Stimulated activated naive B cell treated with anti-CD40 and anti-IgM and Interleukin-4, amounts not matched to agents 10 μg/mL and 1 μg/mL and 100 μg/mL, for 72 hours (primary cell): ENCODE measurements at regions not wholly inside any gene's neighbourhood (a gene's known extent, or its start where the extent isn't known, plus 50 kb on each side); places are given as distances from the start of the nearest gene placed in this dataset.
"Not testable (repeated sequence)": the region's sequence is repeated elsewhere in the genome, so short reads cannot be mapped to it uniquely, and the experiment has no call there.

Experiments
- ATAC-seq, 2 donors: fragments of 150-1000 bp; cut with Tn5 transposase; replicated peaks; 2 replicates each; pipeline ENCODE4 v1.10.0; 2021; ENCODE audit warnings: moderate library complexity in 1 of 2
- DNase-seq: peaks from one replicate; pipeline ENCODE4 v3.0.0; 2021
- H3K27ac Mint-ChIP-seq: one replicate; pipeline ENCODE4 v1.8.0; 2022; ENCODE audit warnings: mild to moderate bottlenecking, mixed read lengths
- H3K27me3 Mint-ChIP-seq, 2 donors: one replicate each; pipeline ENCODE4 v1.8.0; 2022; ENCODE audit warnings: mixed read lengths in 2 of 2
- H3K36me3 Mint-ChIP-seq, 2 donors: one replicate each; pipeline ENCODE4 v1.8.0; 2022; ENCODE audit warnings: mixed read lengths in 2 of 2, mild to moderate bottlenecking in 1 of 2
- H3K4me1 Mint-ChIP-seq, 2 donors: one replicate each; pipeline ENCODE4 v1.8.0; 2022; ENCODE audit warnings: mixed read lengths in 2 of 2, mild to moderate bottlenecking in 1 of 2
- H3K4me3 Mint-ChIP-seq, 2 donors: one replicate each; pipeline ENCODE4 v1.8.0; 2022; ENCODE audit warnings: mild to moderate bottlenecking in 2 of 2, mixed read lengths in 2 of 2, moderate library complexity in 1 of 2
- H3K9me3 Mint-ChIP-seq, 2 donors: one replicate each; pipeline ENCODE4 v1.8.0; 2022; ENCODE audit warnings: mixed read lengths in 2 of 2, mild to moderate bottlenecking in 1 of 2

- no peak for DNase-seq
- no peak overlapping the region for H3K27ac Mint-ChIP-seq
- no peak for ATAC-seq
- peaks cover 0 to 6% of the 10 kb centered on the region in 2 donors for H3K36me3 Mint-ChIP-seq
- H3K27me3 Mint-ChIP-seq = peaks cover 0 to 7% of the 10 kb centered on the region in 2 donors
- H3K4me1 Mint-ChIP-seq = peaks cover 3 to 21% of the 10 kb centered on the region in 2 donors
- no peaks in the 10 kb centered on the region for H3K9me3 Mint-ChIP-seq
- no peak overlapping the region for H3K4me3 Mint-ChIP-seq
These were observed 69.2 kb upstream of the ALOX12 start for GRCh38 chr17:6926667-6927066.

GRCh38 chr17:6927290-6928126 is 68.3 kb upstream of the ALOX12 start:
- DNase-seq (no peak), ATAC-seq (no peak)
- Mint-ChIP-seq H3K4me3 (no peak overlapping the region), H3K27me3 (peaks cover 0 to 7% of the 10 kb centered on the region in 2 donors), H3K9me3 (no peaks in the 10 kb centered on the region), H3K4me1 (peaks cover 3 to 17% of the 10 kb centered on the region in 2 donors), H3K36me3 (peaks cover 0 to 6% of the 10 kb centered on the region in 2 donors), H3K27ac (no peak overlapping the region)

- no peaks in the 10 kb centered on the region for H3K9me3 Mint-ChIP-seq
- H3K27ac Mint-ChIP-seq = no peak overlapping the region
- H3K4me1 Mint-ChIP-seq = peaks cover 3 to 10% of the 10 kb centered on the region in 2 donors
- H3K27me3 Mint-ChIP-seq = peaks cover 0 to 7% of the 10 kb centered on the region in 2 donors
- H3K36me3 Mint-ChIP-seq = peaks cover 0 to 7% of the 10 kb centered on the region in 2 donors
- no peak overlapping the region for H3K4me3 Mint-ChIP-seq
- DNase-seq (no peak), ATAC-seq (no peak)
These were observed 67.7 kb upstream of the ALOX12 start for GRCh38 chr17:6928193-6928592.

- Mint-ChIP-seq H3K36me3 (peaks cover 12 to 15% of the 10 kb centered on the region in 2 donors), H3K9me3 (peaks cover 0 to 3% of the 10 kb centered on the region in 2 donors)
These were observed 65.1 kb upstream of the ALOX12 start for GRCh38 chr17:6930749-6931148.

GRCh38 chr17:6934544-6934943 is 61.3 kb upstream of the ALOX12 start:
- not testable (repeated sequence) for H3K9me3 Mint-ChIP-seq
- H3K4me1 Mint-ChIP-seq = peaks cover 7 to 12% of the 10 kb centered on the region in 2 donors

More at GRCh38 chr17:6930749-6931148, 65.1 kb upstream of the ALOX12 start:
- Mint-ChIP-seq H3K27ac (no peak overlapping the region), H3K4me3 (no peak overlapping the region), H3K4me1 (peaks cover 2 to 4% of the 10 kb centered on the region in 2 donors), H3K27me3 (peaks cover 0 to 7% of the 10 kb centered on the region in 2 donors)
- ATAC-seq = no peak
- no peak for DNase-seq

GRCh38 chr17:6936370-6937028 is 59.4 kb upstream of the ALOX12 start:
- H3K27me3 Mint-ChIP-seq = no peaks in the 10 kb centered on the region
- peak; percentile 48 for DNase-seq
- H3K27ac Mint-ChIP-seq = peak overlapping the region; percentile 59
- H3K9me3 Mint-ChIP-seq = peaks cover 0 to 3% of the 10 kb centered on the region in 2 donors
- H3K36me3 Mint-ChIP-seq = peaks cover 15 to 18% of the 10 kb centered on the region in 2 donors
- ATAC-seq = peak; percentile 90 to 95
- H3K4me1 Mint-ChIP-seq = peaks cover 7 to 12% of the 10 kb centered on the region in 2 donors
- peak overlapping the region; percentile 54 to 71 for H3K4me3 Mint-ChIP-seq

More at GRCh38 chr17:6934544-6934943, 61.3 kb upstream of the ALOX12 start:
- not testable (repeated sequence) for H3K4me3 Mint-ChIP-seq, H3K27me3 Mint-ChIP-seq, ATAC-seq, H3K27ac Mint-ChIP-seq, DNase-seq
- peaks cover 15 to 18% of the 10 kb centered on the region in 2 donors for H3K36me3 Mint-ChIP-seq

GRCh38 chr17:6938637-6939036 is 57.2 kb upstream of the ALOX12 start:
- H3K4me3 Mint-ChIP-seq = no peak overlapping the region
- no peak for DNase-seq
- H3K36me3 Mint-ChIP-seq = peaks cover 14 to 15% of the 10 kb centered on the region in 2 donors
- H3K9me3 Mint-ChIP-seq = peaks cover 0 to 3% of the 10 kb centered on the region in 2 donors
- H3K27ac Mint-ChIP-seq = peak overlapping the region; percentile 20
- no peak for ATAC-seq
- no peaks in the 10 kb centered on the region for H3K27me3 Mint-ChIP-seq
- H3K4me1 Mint-ChIP-seq = peaks cover 7 to 12% of the 10 kb centered on the region in 2 donors

- peak overlapping the region; percentile 25 to 64 for H3K4me3 Mint-ChIP-seq
- H3K9me3 Mint-ChIP-seq = no peaks in the 10 kb centered on the region
- ATAC-seq = no peak
- no peaks in the 10 kb centered on the region for H3K27me3 Mint-ChIP-seq
- no peak overlapping the region for H3K27ac Mint-ChIP-seq
- H3K4me1 Mint-ChIP-seq = peaks cover 7 to 12% of the 10 kb centered on the region in 2 donors
- peaks cover under 1 to 6% of the 10 kb centered on the region in 2 donors for H3K36me3 Mint-ChIP-seq
- no peak for DNase-seq
These were observed 55.6 kb upstream of the ALOX12 start for GRCh38 chr17:6940186-6940649.

GRCh38 chr17:6941989-6942388 is 53.9 kb upstream of the ALOX12 start:
- no peak for DNase-seq
- Mint-ChIP-seq H3K4me3 (no peak overlapping the region), H3K36me3 (no peaks in the 10 kb centered on the region), H3K27me3 (no peaks in the 10 kb centered on the region), H3K9me3 (no peaks in the 10 kb centered on the region), H3K4me1 (no peaks in the 10 kb centered on the region), H3K27ac (no peak overlapping the region)
- ATAC-seq = no peak

- Mint-ChIP-seq H3K4me1 (peaks cover 0 to under 1% of the 10 kb centered on the region in 2 donors), H3K9me3 (no peaks in the 10 kb centered on the region), H3K27me3 (no peaks in the 10 kb centered on the region), H3K4me3 (no peak overlapping the region), H3K27ac (no peak overlapping the region), H3K36me3 (no peaks in the 10 kb centered on the region)
- ATAC-seq (no peak), DNase-seq (no peak)
These were observed 52.4 kb upstream of the ALOX12 start for GRCh38 chr17:6943406-6943805.
